H9 (cell line): ENCODE measurements at regions not wholly inside any gene's neighbourhood (a gene's known extent, or its start where the extent isn't known, plus 50 kb on each side); places are given as distances from the start of the nearest gene placed in this dataset.

ENCODE experiments used
- DNase-seq: peaks from one replicate; pipeline ENCODE4 v3.0.0-alpha.2; 2017
- H2AFZ ChIP-seq: one replicate; pipeline ENCODE4 v1.6.1; 2013; ENCODE audit warnings: mild to moderate bottlenecking, low read length, control low read depth, moderate library complexity
- H2AK5ac ChIP-seq: 2 replicates; pipeline ENCODE4 v1.6.1; 2013; ENCODE audit warnings: low read length, control low read depth, mixed read lengths; ENCODE audit not compliant: insufficient read length
- H2BK120ac ChIP-seq: one replicate; pipeline ENCODE4 v1.6.1; 2013; ENCODE audit warnings: low read depth, mild to moderate bottlenecking, low read length, control low read depth, inconsistent platforms; ENCODE audit not compliant: poor library complexity, severe bottlenecking
- H2BK12ac ChIP-seq: 2 replicates; pipeline ENCODE4 v1.6.1; 2013; ENCODE audit warnings: low read length, control low read depth, mixed read lengths, low read depth; ENCODE audit not compliant: insufficient read length
- H2BK15ac ChIP-seq: 2 replicates; pipeline ENCODE4 v1.6.1; 2013; ENCODE audit warnings: low read depth, low read length, control low read depth
- H2BK20ac ChIP-seq: one replicate; pipeline ENCODE4 v1.6.1; 2013; ENCODE audit warnings: low read depth, mild to moderate bottlenecking, low read length, control low read depth, inconsistent platforms; ENCODE audit not compliant: poor library complexity, severe bottlenecking
- H2BK5ac ChIP-seq: 2 replicates; pipeline ENCODE4 v1.6.1; 2013; ENCODE audit warnings: low read length, control low read depth, mixed read lengths; ENCODE audit not compliant: insufficient read length
- H3K14ac ChIP-seq: 2 replicates; pipeline ENCODE4 v1.6.1; 2013; ENCODE audit warnings: low read length, control low read depth; ENCODE audit not compliant: insufficient read depth
- H3K18ac ChIP-seq: 2 replicates; pipeline ENCODE4 v1.6.1; 2013; ENCODE audit warnings: low read depth, mild to moderate bottlenecking, mixed read lengths, low read length, control low read depth; ENCODE audit not compliant: insufficient read length
- H3K23ac ChIP-seq: 2 replicates; pipeline ENCODE4 v1.6.1; 2013; ENCODE audit warnings: low read length, control low read depth, mixed read lengths, low read depth; ENCODE audit not compliant: insufficient read length
- H3K23me2 ChIP-seq: 2 replicates; pipeline ENCODE4 v1.6.1; 2013; ENCODE audit warnings: low read depth, mild to moderate bottlenecking, mixed read lengths, low read length, control low read depth; ENCODE audit not compliant: insufficient read length, poor library complexity, severe bottlenecking
- H3K27ac ChIP-seq: 2 replicates; pipeline ENCODE4 v1.5.1; 2013; ENCODE audit warnings: low read length, control low read depth, mixed read lengths, low read depth; ENCODE audit not compliant: insufficient read length
- H3K27me3 ChIP-seq: 2 replicates; pipeline ENCODE4 v1.6.1; 2013; ENCODE audit warnings: low read length, control low read depth, inconsistent platforms; ENCODE audit not compliant: insufficient read depth
- H3K4ac ChIP-seq: 2 replicates; pipeline ENCODE4 v1.6.1; 2013; ENCODE audit warnings: low read depth, mild to moderate bottlenecking, control low read depth, inconsistent platforms, low read length, moderate library complexity
- H3K4me1 ChIP-seq: 2 replicates; pipeline ENCODE4 v1.6.1; 2013; ENCODE audit warnings: low read length, control low read depth, inconsistent platforms; ENCODE audit not compliant: insufficient read depth
- H3K4me2 ChIP-seq: 2 replicates; pipeline ENCODE4 v1.6.1; 2013; ENCODE audit warnings: low read length, control low read depth, mixed read lengths; ENCODE audit not compliant: insufficient read length, insufficient read depth
- H3K56ac ChIP-seq: 2 replicates; pipeline ENCODE4 v1.6.1; 2013; ENCODE audit warnings: low read depth, mild to moderate bottlenecking, mixed read lengths, low read length, control low read depth; ENCODE audit not compliant: insufficient read length
- H3K79me1 ChIP-seq: 2 replicates; pipeline ENCODE4 v1.6.1; 2013; ENCODE audit warnings: low read depth, mild to moderate bottlenecking, moderate library complexity, low read length, control low read depth, inconsistent platforms; ENCODE audit not compliant: insufficient read depth, poor library complexity, severe bottlenecking
- H3K79me2 ChIP-seq: 2 replicates; pipeline ENCODE4 v1.6.1; 2013; ENCODE audit warnings: low read length, control low read depth, inconsistent platforms; ENCODE audit not compliant: insufficient read depth
- H3K9ac ChIP-seq: 2 replicates; pipeline ENCODE4 v1.6.1; 2013; ENCODE audit warnings: low read length, control low read depth, mixed read lengths; ENCODE audit not compliant: insufficient read length; ENCODE audit errors: extremely low read depth
- H3K9me3 ChIP-seq: one replicate; pipeline ENCODE4 v1.6.1; 2013; ENCODE audit warnings: low read depth, low read length, inconsistent platforms; ENCODE audit not compliant: control insufficient read depth
- H3T11ph ChIP-seq: one replicate; pipeline ENCODE4 v1.6.1; 2013; ENCODE audit warnings: mild to moderate bottlenecking, low read length, control low read depth, inconsistent platforms
- H4K20me1 ChIP-seq: one replicate; pipeline ENCODE4 v1.6.1; 2013; ENCODE audit not compliant: control insufficient read depth, insufficient read length, insufficient read depth
- H4K5ac ChIP-seq: 2 replicates; pipeline ENCODE4 v1.6.1; 2013; ENCODE audit warnings: low read depth, mild to moderate bottlenecking, mixed read lengths, low read length, control low read depth; ENCODE audit not compliant: insufficient read length
- H4K8ac ChIP-seq: replicated peaks from 2 replicates; pipeline ENCODE4 v1.6.1; 2013; ENCODE audit warnings: low read length, control low read depth, mixed read lengths, low read depth; ENCODE audit not compliant: insufficient read length
- H4K91ac ChIP-seq: 2 replicates; pipeline ENCODE4 v1.6.1; 2013; ENCODE audit warnings: low read depth, mild to moderate bottlenecking, moderate library complexity, mixed read lengths, low read length, control low read depth; ENCODE audit not compliant: insufficient read length
- H3K27ac Mint-ChIP-seq, 3 experiments: 2 replicates in 2 of 3; 3 replicates in 1 of 3; pipeline ENCODE4 v1.8.0; 2020 to 2021; ENCODE audit warnings: mixed read lengths in 3 of 3, mild to moderate bottlenecking in 1 of 3, moderate library complexity in 1 of 3
- H3K27me3 Mint-ChIP-seq: 2 replicates; pipeline ENCODE4 v1.8.0; 2021; ENCODE audit warnings: low read depth, mild to moderate bottlenecking, moderate library complexity, mixed read lengths
- H3K36me3 Mint-ChIP-seq, 3 experiments: 2 replicates in 2 of 3; 3 replicates in 1 of 3; pipeline ENCODE4 v1.8.0; 2020 to 2021; ENCODE audit warnings: low read depth in 3 of 3, mixed read lengths in 3 of 3; ENCODE audit not compliant: insufficient read depth in 1 of 3
- H3K4me1 Mint-ChIP-seq, 2 experiments: 2 replicates each; pipeline ENCODE4 v1.8.0; 2020; ENCODE audit warnings: mixed read lengths in 2 of 2
- H3K4me3 Mint-ChIP-seq, 2 experiments: 2 replicates in 1 of 2; 3 replicates in 1 of 2; pipeline ENCODE4 v1.8.0; 2020 to 2021; ENCODE audit warnings: mild to moderate bottlenecking in 2 of 2, mixed read lengths in 2 of 2, moderate library complexity in 1 of 2
- H3K9me3 Mint-ChIP-seq, 2 experiments: 2 replicates in 1 of 2; 3 replicates in 1 of 2; pipeline ENCODE4 v1.8.0; 2020; ENCODE audit warnings: mild to moderate bottlenecking in 2 of 2, mixed read lengths in 2 of 2, moderate library complexity in 1 of 2
- WGBS: extraction: QIAGEN DNeasy Blood & Tissue Kit; methylation state at CpG from one replicate; pipeline ENCODE4 v1.1.7; 2013; ENCODE audit warnings: missing lambda C conversion rate, low lambda C conversion rate, mixed read lengths; ENCODE audit not compliant: insufficient read length; ENCODE audit errors: extremely low coverage; 5-methylcytosine and 5-hydroxymethylcytosine counted together
- TF ChIP-seq, protein P1 (sequence below): fragments of 200-600 bp; sonication (generic); conservative IDR thresholded peaks from 3 replicates; pipeline ENCODE4 v1.8.0; 2021; ENCODE audit warnings: antibody characterized with exemption, mild to moderate bottlenecking

DNA sequence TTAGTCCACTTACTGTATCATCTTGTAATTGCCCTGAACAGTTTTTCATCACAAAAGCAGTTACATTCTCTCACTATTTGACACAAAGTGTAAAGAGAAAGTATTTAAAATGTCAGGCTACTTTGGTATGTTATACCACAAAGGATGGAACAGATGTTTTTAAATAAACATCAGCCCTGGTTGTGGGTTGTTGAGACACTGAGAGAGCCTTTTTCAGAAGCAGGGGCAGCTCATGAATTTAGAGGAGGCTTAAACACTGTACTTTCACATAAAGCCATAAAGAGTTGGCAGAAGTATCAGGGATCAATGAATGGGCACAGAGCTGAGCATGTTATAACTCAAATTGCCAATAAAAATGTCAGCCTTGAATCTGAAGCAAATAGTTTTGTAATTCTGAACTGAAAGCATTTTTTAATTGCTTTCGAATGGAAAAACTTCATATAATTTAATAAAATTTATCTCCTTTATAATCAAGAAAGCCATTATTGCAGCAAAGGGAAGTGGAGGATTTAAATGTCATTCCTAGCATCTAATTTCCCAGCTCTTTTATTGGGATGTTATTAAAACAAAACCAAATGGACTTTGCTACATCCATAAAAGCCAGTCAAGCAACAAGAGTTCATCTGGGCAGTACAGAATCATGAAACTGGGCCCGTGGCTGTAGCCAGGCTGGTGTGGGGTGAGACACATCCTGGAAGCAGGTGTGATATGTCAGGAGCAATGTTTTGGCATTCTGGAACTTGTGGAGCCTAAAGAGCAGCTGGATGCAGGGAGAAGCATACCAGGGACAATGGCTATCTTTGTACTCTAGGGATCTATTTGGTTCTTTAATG, 95.1 kb upstream of the NT5C1B start:
- H3K4ac ChIP-seq: no peak overlapping the region
- no peak for DNase-seq
- no peaks in the 10 kb centered on the region for H3K4me1 Mint-ChIP-seq
- H3T11ph ChIP-seq: no peak overlapping the region
- H3K18ac ChIP-seq: no peak overlapping the region
- H3K9ac ChIP-seq: no peak overlapping the region
- no peak overlapping the region for H4K5ac ChIP-seq
- no CpG with 5 or more reads among the region's 2 CpGs for WGBS
- H3K36me3 Mint-ChIP-seq: no peaks in the 10 kb centered on the region
- H3K27me3 Mint-ChIP-seq: no peaks in the 10 kb centered on the region
- no peak overlapping the region for H3K14ac ChIP-seq
- no peaks in the 10 kb centered on the region for H3K9me3 Mint-ChIP-seq
- H4K20me1 ChIP-seq: no peaks in the 10 kb centered on the region
- H3K4me3 Mint-ChIP-seq: no peak overlapping the region
- H3K27ac ChIP-seq: no peak overlapping the region
- H2BK15ac ChIP-seq: no peak overlapping the region
- H3K79me1 ChIP-seq: no peaks in the 10 kb centered on the region
- no peaks in the 10 kb centered on the region for H3K23me2 ChIP-seq
- H4K91ac ChIP-seq: no peak overlapping the region
- no peaks in the 10 kb centered on the region for H3K27me3 ChIP-seq
- H4K8ac ChIP-seq: no peak overlapping the region
- H2AFZ ChIP-seq: no peak overlapping the region
- no peak overlapping the region for H2BK5ac ChIP-seq
- no peak overlapping the region for H3K23ac ChIP-seq
- no peak overlapping the region; a peak in 2 of 7 replicates for H3K27ac Mint-ChIP-seq
- TF ChIP-seq, protein P1, sequence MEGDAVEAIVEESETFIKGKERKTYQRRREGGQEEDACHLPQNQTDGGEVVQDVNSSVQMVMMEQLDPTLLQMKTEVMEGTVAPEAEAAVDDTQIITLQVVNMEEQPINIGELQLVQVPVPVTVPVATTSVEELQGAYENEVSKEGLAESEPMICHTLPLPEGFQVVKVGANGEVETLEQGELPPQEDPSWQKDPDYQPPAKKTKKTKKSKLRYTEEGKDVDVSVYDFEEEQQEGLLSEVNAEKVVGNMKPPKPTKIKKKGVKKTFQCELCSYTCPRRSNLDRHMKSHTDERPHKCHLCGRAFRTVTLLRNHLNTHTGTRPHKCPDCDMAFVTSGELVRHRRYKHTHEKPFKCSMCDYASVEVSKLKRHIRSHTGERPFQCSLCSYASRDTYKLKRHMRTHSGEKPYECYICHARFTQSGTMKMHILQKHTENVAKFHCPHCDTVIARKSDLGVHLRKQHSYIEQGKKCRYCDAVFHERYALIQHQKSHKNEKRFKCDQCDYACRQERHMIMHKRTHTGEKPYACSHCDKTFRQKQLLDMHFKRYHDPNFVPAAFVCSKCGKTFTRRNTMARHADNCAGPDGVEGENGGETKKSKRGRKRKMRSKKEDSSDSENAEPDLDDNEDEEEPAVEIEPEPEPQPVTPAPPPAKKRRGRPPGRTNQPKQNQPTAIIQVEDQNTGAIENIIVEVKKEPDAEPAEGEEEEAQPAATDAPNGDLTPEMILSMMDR: no peak
- H3K79me2 ChIP-seq: no peaks in the 10 kb centered on the region
- no peaks in the 10 kb centered on the region for H3K9me3 ChIP-seq
- no peaks in the 10 kb centered on the region for H3K4me1 ChIP-seq
- H2BK120ac ChIP-seq: no peak overlapping the region
- H3K4me2 ChIP-seq: no peak overlapping the region
- no peak overlapping the region for H3K56ac ChIP-seq
- H2BK20ac ChIP-seq: no peak overlapping the region
- H2AK5ac ChIP-seq: no peak overlapping the region
- no peak overlapping the region for H2BK12ac ChIP-seq
